ENCODE measurements at regions not wholly inside any gene's neighbourhood (a gene's known extent, or its start where the extent isn't known, plus 50 kb on each side); places are given as distances from the start of the nearest gene placed in this dataset.
"Not testable (repeated sequence)": the region's sequence is repeated elsewhere in the genome, so short reads cannot be mapped to it uniquely, and the experiment has no call there.

DNA sequence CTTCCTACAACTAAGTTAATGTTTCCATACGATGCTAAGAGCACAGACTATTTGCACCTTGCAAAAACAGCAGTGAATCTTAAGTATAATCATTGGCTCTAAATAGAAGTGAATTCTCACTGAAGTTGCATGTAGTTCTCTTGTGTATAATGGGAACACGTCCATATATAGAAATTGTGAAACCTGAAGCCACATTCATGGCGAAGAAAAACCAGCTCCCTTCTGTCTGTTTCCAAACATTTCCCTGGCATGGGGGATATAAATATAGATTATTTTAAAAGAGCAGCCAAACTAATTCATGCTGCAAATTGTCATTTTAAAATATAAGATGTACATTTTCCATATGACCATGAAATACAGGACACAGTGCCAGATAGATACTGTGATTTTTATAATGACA is 71.1 kb downstream of the TRAM1L1 start:
- DNase-seq = no peak

DNA sequence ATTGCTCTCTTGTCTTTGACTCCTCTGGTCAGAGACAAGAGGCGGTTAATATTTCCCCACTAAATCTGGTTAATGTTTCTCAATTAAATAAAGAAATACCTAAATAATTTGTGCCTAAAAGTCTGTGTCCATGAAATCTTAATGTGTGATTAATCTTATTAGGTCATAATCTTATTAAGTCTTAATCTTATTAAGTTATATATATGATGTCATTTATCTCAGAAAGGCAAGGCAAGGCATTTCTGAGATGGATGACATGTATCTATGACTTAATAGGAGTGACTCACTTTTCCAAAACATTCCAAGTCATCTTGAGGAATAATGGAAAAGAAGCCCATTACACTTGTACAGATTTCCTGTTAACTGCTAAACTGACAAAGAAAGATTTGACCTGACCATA is 74.7 kb downstream of the TRAM1L1 start:
- DNase-seq = no peak

DNA sequence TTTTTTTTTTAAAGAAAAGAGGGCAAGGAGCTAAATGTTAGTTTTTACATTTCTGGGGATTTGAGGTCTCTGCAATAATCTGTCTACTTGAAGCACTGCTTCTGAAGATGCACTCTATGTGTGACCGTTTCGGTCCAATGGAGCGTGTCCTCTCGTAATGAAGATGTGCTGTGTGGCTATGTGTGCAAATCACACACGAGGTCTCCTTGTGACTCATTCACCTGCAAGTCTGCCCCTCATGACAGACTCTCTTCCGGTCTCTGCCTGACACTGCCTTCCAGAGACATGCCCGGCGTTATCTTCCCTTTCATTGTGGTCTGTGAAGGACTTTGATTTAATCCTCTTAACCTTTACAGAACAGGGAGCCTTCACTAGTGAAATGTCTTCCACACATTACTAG is 84.3 kb downstream of the TRAM1L1 start:
- DNase-seq = no peak

DNA sequence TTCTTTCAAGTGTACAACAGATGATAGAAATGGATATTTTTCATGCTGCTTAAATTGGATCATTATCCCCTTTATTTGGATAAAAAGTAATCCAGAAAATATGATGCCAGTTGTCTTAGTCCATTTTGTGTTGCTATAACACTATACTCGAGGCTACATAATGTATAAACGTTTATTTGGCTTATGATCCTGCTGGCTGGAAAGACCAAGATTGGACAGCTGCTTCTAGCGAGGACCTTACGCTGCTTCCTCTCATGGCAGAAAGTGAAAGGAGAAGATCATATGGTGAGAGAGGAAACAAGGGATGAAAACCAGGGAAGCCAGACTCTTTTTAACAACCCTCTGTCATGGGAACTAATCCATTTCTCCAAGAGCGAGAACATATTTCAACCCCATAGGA is 102.7 kb downstream of the TRAM1L1 start:
- no peak for DNase-seq

DNA sequence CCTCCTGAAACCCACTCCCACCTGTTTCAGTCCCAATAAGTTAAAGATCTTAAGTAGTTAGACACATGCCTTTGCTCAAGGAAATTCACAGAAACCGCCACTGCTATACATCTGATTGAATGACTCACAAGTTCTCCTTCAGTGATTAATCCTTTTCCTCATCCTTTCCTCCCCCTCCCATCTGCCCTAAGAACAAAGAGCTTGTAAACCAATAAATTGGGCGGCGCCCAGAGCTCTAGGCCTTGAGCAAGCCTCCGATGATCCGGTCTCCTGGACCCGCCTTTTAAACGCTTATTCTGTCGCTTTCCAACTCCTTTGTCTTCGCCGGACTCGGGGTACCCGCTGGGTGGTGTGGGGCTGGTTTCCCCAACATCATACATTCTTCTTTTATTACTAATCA is 104.9 kb downstream of the TRAM1L1 start:
- not testable (repeated sequence) for DNase-seq

DNA sequence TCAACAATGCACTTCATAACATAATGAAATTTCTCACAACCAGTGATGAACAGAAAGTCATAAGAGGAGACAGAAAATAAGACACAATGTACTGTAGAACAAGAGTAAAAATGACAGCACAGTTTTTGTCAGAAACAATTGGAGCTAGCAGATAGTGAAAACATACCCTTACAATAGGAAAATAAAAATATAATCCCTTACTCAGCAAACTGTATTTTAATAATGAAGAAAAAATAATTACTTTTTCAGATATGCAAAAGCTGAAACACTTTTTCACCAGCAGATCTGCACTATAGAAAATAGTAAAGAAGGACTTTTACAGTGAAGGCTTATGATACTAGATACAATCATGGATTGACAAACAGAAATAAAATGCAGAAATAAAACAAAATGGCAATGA is 126.3 kb downstream of the TRAM1L1 start:
- DNase-seq = no peak

DNA sequence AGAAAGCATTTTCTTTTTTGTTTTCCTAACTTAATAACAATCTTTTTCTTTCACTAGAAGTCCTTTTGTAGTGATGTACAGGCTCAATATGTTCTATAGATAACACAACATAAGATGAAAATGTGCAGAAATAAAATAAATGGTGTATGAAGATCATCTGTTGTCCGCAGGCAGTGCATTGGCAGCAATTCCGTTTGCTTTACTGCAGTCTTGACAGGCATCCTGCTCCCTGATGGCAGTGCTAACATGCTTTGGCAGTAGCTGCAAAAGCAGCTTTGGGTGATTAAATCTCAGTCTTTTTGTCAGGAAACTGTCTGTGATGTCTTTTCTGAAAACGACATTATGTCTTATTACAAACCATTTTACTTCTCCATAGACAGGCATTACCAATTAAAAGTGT is 131.4 kb downstream of the TRAM1L1 start:
- DNase-seq = no peak

DNA sequence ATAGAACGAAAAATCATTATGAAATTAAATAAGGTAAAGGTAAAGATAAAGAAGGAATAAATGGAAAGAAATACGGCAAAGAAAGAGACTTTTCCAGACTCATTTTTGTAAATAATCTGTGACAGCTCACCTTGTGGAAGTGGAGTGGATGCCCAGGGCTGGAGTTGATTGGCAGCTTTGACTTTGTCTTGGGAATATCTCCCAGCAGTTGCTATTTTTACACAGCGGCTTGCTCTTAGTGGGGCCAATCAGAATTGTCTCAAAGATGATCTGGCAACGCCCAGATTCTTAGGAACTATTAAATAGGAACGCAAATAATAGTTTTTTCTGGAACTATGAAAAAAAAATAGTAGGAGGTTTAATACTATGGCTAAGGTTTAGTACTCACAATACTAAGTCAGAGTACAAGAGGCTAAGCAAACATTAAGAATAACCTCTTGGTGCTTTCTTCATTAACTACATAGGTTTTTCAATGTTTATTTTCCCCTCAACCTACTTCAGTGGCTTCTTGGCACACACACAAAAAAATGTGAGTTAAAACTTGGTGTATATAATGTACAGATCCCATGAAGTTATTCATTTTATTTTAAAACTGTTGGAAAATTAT is 132.7 kb downstream of the TRAM1L1 start:
- no peak for DNase-seq

DNA sequence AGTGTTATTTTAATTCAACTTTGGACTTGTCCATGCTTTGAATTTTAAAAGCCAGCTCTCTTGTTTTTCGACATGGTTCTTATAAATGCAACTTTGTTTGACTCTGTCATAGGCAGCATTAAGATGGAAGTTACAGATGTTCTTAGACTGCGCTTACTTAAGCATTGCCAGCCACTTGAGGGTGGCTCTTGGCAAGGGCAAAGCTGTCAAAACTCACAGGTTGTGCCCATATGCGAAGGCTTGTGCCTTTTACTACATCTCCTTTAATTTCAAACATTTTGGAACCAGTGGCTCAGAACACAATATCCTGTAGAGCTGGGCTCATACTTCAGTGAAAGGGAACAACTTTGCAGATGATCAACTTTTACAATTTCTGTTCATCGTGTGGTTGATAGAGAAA is 135.5 kb downstream of the TRAM1L1 start:
- no peak for DNase-seq

DNA sequence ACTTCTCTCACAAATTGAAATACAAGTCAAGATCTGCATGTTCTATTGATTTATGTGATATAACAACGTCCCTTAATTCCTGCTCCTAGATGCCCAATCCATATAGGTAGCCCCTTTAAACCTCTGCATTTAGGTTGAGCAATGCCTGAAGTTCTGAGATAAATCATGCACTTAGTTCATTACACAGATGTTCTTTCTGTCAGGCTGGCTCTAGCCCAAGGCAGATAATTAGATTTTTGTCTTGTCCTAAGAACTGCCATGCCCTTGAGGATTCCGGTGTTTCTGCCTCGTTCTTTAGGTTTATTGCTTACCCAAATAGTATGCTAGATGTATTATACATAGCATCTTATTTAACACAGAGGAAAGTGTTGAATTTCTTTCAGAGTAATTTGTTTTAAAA is 143.1 kb downstream of the TRAM1L1 start:
- no peak for DNase-seq

DNA sequence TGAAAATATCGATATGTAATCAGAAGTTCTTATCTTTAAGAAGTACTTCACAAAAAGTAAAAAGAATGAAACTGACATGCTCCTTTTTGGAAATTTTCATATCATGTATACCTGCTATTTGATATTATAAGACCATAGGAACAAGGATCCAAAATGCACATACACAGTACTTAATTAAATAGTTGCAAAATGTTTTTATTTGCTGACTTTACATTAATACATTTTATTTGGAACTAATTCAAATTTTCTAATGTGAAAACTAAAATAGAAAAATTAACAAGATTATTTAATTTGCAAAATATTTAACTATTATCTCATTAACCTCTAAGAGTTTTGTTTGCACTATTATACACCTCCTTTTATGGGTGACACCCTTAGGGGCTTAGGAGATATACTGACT is 155.0 kb downstream of the TRAM1L1 start:
- no peak for DNase-seq

DNA sequence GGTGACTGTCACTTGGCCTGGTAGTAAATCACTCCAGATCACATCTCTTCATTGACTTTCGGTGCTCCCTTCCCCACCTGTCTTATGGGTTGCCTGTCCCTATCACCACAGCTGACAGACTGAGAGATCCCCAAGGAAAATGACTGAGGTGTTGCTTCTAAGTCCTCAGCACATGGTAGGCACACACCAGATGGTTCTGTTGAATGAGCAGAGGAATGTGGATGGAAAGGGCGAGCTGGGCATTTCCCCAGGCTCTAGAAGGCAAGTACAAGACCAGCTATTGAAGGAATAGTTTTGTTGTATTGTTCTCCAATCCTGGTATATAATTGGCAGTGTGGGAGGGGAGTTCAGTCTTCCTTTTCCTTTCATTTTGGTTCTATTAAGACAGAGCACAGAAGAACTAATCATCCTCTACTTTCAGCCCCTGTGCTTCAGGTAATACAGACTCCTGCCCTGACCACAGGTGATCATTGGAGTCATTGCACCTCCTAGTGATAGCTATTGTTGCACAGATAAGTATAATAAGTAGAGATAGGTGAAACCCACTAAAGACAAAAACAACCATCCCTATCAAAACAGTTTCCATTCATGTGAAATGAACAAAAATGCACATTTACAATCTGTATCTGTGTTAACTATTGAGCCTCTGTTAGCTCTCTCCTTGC is 158.6 kb downstream of the TRAM1L1 start:
- no peak for DNase-seq

DNA sequence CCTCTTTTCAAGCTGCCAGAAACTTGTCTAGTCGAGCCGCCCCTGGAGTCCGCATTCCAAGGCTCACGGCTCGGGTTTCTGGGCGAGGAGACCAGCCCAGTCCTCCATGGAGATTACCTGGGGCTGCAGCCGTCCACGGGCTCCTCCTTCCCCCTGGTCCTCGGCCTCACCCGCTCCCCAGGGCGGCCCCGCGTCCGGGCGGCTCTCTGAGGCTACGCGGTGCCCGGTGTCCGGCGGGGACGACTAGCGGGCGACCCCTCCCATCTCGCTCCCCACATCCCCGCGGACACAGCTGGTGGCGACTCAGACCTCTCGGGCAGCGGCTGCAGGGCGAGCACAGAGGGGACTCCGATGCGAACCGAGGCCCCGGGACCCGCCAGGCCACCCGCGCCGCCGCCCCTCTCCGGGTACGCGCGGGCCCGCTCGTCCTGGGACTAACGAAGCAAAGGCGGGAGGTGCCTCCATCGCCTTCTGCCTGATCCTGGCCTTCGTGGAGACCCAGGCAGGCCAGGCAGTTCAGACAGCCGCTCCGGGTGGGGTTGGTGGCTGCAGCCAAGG is 159.4 kb downstream of the TRAM1L1 start:
- no peak for DNase-seq

DNA sequence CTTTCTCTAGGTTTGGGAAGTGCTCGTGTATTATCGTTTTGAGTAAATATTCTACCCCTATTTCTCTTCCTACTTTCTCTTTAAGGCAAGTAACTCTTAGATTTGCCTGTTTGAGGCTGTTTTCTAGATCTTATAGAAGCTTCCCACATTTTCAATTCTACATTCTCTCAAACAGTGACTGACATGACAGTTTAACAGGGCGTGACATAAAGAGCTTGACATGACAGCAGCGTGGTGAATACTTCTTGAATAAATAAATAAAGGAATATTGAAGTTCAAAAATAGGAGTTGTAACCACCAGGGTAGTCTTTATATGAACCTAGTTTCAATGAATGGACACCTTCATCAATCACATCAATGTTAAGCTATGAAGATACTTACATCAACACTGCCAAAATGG is 162.0 kb downstream of the TRAM1L1 start:
- DNase-seq = no peak

DNA sequence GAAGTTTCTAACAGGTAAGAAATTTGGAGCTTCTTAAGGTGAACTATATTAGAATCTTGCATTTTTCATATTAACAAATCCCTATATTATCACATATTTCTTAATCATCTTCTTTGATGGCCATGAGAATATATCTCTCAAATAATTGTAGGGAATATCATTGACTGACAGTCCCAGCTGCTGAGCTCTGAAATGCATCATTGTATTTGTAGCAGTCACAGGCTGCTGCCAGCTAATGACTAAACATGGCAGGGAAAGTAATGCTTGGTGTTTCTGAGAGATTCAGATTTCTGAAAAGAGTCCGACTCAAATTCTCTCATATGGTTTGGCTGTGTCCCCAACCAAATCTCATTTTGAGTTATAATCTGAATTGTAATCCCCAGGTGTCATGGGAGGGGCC is 171.9 kb downstream of the TRAM1L1 start:
- DNase-seq = no peak

DNA sequence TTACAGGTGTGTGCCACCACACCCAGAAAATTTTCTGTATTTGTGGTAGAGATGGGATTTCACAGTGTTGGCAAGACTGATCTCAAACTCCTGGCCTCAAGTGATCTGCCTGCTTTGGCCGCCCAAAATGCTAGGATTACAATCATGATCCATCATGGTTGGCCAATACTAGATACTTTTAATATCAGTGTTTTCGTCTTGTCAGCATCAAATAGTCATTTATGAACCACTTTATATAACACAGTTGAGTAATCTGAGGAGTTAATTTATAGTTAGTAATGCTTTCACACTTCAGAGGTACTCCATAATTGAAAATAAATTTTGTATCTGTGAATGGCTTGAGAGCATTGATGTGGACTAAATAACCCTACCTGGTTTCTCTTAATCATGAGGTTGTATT is 178.6 kb downstream of the TRAM1L1 start:
- DNase-seq = no peak

DNA sequence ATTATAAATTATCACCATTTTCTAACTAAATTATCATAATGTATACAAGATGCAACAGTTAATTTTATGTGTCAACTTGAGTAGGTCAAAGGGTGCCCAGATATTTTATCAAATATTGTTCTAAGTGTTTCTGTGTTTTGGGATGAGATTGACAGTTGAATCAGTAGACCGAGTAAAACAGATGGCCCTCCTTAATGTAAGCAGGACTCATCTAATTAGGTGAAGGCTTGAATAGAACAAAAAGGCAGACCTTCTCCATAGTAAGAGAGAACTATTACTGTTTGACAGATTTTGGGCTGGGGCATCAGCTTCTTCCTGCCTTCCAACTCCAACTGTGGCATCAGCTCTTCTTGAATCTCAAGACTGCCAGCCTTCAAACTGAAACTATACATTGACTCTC is 185.8 kb downstream of the TRAM1L1 start:
- DNase-seq = no peak

DNA sequence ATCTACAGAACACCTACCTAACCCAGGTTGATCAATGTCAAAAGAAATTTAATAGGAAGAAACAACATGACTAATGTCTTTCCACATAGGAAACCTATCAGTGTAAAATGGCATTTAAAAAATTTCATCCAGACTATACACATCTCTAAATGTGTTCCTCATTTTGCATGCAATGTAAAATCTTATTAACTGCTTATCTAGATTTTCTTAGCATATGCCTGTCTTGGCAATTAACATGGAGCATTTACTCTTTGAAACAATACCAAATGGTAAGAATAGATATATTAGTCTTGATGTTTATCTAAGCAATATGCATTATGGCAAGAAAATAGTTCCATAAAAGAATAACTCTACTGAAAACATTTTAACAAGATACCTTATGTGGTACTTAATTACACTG is 199.8 kb downstream of the TRAM1L1 start:
- no peak for DNase-seq

DNA sequence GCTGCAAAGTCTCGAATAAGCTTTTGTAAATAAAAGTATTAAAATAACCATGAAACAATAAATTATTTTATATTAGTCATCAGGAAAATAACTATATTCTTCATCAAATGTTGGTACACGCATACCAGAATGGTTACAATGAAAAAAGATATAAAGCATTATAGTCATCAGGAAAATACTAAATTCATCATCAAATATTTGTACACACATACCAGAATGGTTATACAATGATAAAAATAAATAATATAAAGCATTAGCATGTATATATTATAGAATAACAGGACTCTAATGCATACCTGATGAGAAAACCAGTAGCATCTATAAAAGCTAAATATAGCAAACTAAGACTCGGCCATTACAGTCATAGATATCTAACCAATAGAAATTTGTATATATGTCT is 202.9 kb downstream of the TRAM1L1 start:
- DNase-seq = no peak

DNA sequence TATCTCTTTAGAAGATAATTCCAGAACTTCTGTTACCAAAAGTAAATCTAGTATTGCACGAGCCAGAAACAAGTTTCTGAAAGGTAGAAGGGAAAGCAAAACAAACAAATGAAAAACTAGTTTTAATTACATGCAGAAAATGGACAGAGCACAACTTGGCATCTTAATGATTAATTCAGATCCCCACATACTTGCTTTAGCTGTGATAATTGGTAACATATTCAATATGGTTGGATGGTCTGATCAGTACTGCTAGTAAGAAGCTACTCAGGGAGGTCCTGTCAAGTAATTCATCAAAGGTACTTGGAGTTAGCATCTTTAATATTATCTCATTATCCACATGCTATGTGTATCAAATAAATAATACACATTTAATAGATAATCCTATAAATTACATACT is 204.3 kb downstream of the TRAM1L1 start:
- no peak for DNase-seq

DNA sequence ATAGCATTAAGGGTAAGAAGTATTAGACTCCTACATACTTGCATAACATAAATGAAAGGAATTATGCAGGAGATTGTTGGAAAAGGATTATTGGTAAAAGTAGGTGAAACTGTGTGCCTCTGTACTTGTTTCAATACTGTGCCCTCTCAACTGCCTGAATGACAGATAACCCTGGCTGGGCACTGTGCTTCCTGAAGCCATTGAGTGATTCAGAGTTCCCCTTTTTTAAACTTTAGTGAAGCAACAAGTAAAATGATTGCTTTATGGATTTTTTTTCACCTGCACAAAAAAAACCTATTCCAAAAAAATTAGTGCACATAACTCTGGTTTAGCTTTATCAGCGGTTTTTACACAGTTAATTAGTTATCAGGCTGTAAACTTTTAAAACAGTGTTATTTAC is 204.8 kb downstream of the TRAM1L1 start:
- DNase-seq = no peak

DNA sequence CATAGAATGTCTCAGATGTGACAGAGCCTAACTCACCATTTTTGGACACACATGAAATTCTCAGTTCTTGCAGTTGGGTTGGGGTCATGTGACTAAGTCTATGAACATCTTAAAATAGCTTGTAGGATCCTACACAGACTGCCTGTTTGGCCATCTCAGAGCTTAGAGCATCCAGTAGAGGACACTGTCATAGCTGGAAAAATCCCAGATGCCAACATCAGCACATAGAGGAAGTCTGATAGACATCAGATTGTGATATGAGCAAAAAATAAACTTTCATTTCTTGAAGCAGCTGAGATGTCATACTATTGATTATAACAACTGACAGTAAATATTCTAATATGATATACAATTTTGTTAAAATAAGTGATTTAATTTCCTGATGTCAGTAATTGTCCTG is 207.1 kb downstream of the TRAM1L1 start:
- DNase-seq = no peak

DNA sequence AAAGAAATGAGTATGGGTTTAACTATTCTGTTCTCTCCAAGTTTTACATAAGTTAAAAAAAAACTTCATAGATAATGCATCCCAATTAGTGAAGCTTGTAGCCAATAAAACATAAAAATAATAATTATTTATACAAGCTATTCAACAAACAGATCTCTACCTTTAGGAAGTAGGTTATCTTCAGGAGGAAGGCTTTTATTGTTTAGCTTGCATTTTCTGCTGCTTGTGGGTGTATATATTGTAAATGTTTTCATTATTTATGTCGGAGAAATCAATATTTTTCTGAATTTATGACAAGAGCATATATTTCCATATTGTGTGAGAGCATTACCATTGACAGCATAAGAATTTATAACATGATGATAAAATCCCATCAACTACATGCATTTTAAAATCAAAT is 208.3 kb downstream of the TRAM1L1 start:
- no peak for DNase-seq

DNA sequence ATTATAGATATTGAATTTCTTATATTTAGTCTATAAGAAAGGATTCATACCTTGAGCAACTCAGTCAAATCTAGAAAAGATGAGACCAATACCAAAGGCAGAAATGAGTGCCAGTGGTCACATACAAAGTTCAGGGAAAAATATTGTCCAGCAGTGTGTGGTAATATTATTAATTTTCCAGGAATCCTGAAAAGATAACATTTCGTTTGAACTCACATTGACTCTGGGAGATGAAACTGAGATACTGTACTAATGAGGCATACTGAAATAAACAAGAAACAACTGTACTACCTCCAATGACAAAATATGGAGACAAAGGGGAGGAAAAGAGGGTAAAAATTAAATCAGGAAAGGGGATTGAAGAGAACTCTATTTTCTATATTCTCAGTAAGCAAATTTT is 212.4 kb downstream of the TRAM1L1 start:
- no peak for DNase-seq

DNA sequence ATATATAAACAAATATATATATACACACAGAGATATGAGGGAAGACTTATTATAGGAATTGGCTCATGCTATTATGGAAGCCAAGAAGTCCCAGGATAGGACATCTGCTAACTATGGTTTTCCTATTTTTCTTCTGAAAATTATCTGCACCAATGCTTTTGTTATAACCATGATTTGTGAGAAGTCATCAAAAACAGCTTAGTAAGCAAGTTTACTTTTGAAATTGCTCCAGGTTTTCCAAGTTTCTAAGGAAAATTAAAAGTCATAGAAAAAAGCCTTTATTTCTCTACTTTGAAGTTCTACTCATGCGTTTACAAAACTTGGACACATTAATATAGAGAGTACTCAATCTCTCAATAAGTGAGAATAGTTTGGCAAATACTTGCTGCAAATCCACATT is 213.1 kb downstream of the TRAM1L1 start:
- no peak for DNase-seq
